ENCODE measurements at regions not wholly inside any gene's neighbourhood (a gene's known extent, or its start where the extent isn't known, plus 50 kb on each side); places are given as distances from the start of the nearest gene placed in this dataset.

DNA sequence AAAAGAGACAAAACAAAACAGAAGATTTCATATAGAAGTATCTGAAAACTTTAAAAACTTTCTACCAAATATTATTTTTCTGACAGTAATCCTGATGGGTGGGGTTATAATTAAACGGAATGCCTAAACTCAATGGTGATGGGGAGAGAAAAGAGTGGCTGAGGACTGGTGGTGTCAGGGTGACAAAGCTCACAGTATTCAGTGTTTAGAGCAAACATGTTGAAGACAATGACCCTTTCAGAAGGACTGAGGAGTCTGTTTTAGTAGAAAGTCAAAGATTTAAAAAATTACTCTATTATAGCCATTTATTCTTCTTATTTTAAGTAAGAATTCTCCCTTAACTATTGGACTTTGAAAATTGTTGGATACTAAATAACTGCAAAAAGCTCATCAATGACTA lies 1144.0 kb downstream of the TAF11L14 start:
- TF ChIP-seq ZNF565 (CRISPR knock-in tag; conservative IDR thresholded peaks at IDR 0.05; ENCODE audit: low read depth) (no peak), GLIS3 (CRISPR knock-in tag; IDR thresholded peaks at IDR 0.05) (no peak), ZFP30 (CRISPR knock-in tag; IDR thresholded peaks at IDR 0.05) (no peak), TCF4 (CRISPR knock-in tag; IDR thresholded peaks at IDR 0.05; ENCODE audit: borderline replicate concordance) (no peak), ZFP3 (CRISPR knock-in tag; IDR thresholded peaks at IDR 0.05) (no peak), OSR1 (CRISPR knock-in tag; IDR thresholded peaks at IDR 0.05) (no peak), CSDC2 (CRISPR knock-in tag; IDR thresholded peaks at IDR 0.05) (no peak), ARNTL (CRISPR knock-in tag; IDR thresholded peaks at IDR 0.05; ENCODE audit: borderline replicate concordance, low read depth) (no peak), RARB (CRISPR knock-in tag; IDR thresholded peaks at IDR 0.05) (no peak), ESRRG (CRISPR knock-in tag; IDR thresholded peaks at IDR 0.05) (no peak), ISL1 (CRISPR knock-in tag; IDR thresholded peaks at IDR 0.05) (no peak)
- TF ChIP-seq, protein P1, sequence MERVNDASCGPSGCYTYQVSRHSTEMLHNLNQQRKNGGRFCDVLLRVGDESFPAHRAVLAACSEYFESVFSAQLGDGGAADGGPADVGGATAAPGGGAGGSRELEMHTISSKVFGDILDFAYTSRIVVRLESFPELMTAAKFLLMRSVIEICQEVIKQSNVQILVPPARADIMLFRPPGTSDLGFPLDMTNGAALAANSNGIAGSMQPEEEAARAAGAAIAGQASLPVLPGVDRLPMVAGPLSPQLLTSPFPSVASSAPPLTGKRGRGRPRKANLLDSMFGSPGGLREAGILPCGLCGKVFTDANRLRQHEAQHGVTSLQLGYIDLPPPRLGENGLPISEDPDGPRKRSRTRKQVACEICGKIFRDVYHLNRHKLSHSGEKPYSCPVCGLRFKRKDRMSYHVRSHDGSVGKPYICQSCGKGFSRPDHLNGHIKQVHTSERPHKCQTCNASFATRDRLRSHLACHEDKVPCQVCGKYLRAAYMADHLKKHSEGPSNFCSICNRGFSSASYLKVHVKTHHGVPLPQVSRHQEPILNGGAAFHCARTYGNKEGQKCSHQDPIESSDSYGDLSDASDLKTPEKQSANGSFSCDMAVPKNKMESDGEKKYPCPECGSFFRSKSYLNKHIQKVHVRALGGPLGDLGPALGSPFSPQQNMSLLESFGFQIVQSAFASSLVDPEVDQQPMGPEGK (CRISPR knock-in tag; IDR thresholded peaks at IDR 0.05; ENCODE audit: borderline replicate concordance): no peak
- TF ChIP-seq, protein P2, sequence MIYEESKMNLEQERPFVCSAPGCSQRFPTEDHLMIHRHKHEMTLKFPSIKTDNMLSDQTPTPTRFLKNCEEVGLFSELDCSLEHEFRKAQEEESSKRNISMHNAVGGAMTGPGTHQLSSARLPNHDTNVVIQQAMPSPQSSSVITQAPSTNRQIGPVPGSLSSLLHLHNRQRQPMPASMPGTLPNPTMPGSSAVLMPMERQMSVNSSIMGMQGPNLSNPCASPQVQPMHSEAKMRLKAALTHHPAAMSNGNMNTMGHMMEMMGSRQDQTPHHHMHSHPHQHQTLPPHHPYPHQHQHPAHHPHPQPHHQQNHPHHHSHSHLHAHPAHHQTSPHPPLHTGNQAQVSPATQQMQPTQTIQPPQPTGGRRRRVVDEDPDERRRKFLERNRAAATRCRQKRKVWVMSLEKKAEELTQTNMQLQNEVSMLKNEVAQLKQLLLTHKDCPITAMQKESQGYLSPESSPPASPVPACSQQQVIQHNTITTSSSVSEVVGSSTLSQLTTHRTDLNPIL (CRISPR knock-in tag; IDR thresholded peaks at IDR 0.05; ENCODE audit: low read depth): no peak
